ENCODE measurements at regions not wholly inside any gene's neighbourhood (a gene's known extent, or its start where the extent isn't known, plus 50 kb on each side); places are given as distances from the start of the nearest gene placed in this dataset.

GRCh38 chr7:35581605-35582210 is 113.2 kb downstream of the HERPUD2 start:
- no peak for DNase-seq
- 72 to 80% (median 74%) methylated on average over 7 of the region's 7 CpGs for WGBS, 4 donors
- Histone ChIP-seq H3K4me3 (no peak overlapping the region), H3K9me3 (replicated peaks in 1 of 3) (no peaks in the 10 kb centered on the region), H3K4me1 (replicated peaks in 1 of 2) (no peaks in the 10 kb centered on the region), H3K27ac (no peak overlapping the region), H3K27me3 (no peaks in the 10 kb centered on the region), H3K36me3 (replicated peaks in 1 of 2) (no peaks in the 10 kb centered on the region)
- intact Hi-C loops (cut with DNase I) = no loop called here
- no peak for TF ChIP-seq POLR2A (IDR thresholded peaks at IDR 0.05)
- TF ChIP-seq CTCF (IDR thresholded peaks at IDR 0.05) = no peak

DNA sequence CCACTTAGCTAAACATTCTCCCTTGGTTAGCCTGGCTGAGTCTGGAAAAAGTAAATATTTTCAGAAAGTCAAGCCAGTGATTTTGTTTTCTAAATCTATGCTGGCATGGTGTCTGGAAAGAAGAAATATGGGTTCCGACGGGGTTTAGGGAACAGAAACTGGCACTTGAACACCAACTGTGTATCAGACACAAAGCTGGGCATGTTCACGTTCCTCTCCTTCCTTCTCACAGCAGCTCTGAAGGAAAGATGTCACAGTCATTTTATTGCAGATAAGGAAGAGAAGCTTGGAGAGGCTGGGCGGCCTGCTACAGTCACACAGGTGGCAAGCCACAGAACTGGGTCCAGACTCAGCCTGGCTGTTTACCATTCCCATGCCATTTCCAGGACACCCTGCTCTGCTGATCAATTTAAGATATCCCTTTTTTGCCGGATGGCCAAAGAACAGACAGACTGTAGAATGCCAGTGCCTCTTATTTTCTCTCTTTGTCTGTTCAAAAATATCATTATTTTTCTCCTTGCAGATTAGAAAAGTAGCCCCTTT is 118.8 kb downstream of the HERPUD2 start:
- H3K9me3 ChIP-seq (replicated peaks in 1 of 3) = no peaks in the 10 kb centered on the region
- H3K4me1 ChIP-seq (replicated peaks in 1 of 2) = no peaks in the 10 kb centered on the region
- intact Hi-C loops (cut with DNase I) = no loop called here
- H3K27me3 ChIP-seq = no peaks in the 10 kb centered on the region
- no peak overlapping the region for H3K4me3 ChIP-seq
- no peak for TF ChIP-seq POLR2A (IDR thresholded peaks at IDR 0.05)
- no peak for TF ChIP-seq CTCF (IDR thresholded peaks at IDR 0.05)
- no peaks in the 10 kb centered on the region for H3K36me3 ChIP-seq (replicated peaks in 1 of 2)
- WGBS, 4 donors = 70 to 75% (median 73%) methylated on average over 5 of the region's 5 CpGs
- H3K27ac ChIP-seq = no peak overlapping the region
- DNase-seq = peak in 1 of 7 donors; percentile 7

DNA sequence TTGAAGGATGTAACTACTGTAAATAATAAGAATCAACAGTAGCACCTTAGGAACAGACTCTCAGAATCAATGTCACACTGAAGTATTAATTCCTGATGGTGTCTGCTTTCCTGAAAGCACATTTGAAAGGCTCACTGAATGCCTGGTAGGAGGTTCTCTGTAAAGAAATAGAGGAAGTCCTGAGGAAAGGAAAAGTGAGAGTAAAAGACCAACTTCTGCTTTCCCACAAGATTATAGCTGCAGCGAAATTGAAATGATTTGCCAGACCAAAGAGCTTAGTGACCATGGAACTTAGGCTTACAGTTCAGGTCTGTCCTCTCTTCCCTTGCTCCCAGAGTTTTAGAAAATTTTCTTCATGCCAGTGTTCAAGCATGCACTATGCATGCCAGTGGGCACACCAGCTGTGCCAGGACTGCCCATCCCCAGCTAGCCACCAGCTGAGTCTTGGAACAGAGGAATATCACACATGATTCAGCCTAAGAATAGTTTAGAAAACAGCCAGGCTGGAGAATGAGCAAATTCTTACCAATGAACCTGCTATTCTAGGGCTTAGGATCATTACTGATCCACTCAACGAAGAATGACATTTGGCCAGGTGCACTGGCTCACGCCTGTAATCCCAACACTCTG is 123.2 kb downstream of the HERPUD2 start:
- no peak for DNase-seq
- 57 to 88% (median 78%) methylated on average over 3 of the region's 3 CpGs for WGBS, 4 donors
- TF ChIP-seq CTCF (IDR thresholded peaks at IDR 0.05) (no peak), POLR2A (IDR thresholded peaks at IDR 0.05) (no peak)

DNA sequence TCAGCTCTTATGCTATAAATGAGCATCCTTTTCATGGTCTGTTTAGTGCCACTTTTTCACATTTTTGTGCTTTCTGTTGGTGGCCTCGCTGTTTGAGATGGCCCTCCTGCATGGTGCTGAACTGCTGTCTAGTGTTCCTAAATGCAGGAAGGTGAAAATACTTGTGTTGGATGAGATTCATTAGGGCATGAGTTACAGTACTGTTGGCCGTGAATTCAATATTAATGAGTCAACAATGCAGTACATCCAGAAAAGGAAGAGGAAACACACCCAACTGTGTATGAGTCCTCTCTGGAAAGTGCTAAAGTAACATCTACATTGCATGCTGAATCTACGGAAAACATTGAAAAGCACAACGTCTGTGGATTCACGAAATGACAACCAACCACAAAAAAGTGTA is 124.0 kb downstream of the HERPUD2 start:
- TF ChIP-seq POLR2A (IDR thresholded peaks at IDR 0.05) (no peak), CTCF (IDR thresholded peaks at IDR 0.05) (no peak)
- Histone ChIP-seq H3K27ac (no peak overlapping the region), H3K36me3 (replicated peaks in 1 of 2) (no peaks in the 10 kb centered on the region), H3K4me1 (replicated peaks in 1 of 2) (no peaks in the 10 kb centered on the region), H3K27me3 (no peaks in the 10 kb centered on the region), H3K4me3 (no peak overlapping the region), H3K9me3 (replicated peaks in 1 of 3) (no peaks in the 10 kb centered on the region)
- intact Hi-C loops (cut with DNase I) = no loop called here
- WGBS, 4 donors = 71 to 79% (median 75%) methylated on average over 5 of the region's 5 CpGs
- no peak for DNase-seq

More for the DNA sequence above, 123.2 kb downstream of the HERPUD2 start:
- intact Hi-C loops (cut with DNase I) = no loop called here
- Histone ChIP-seq H3K9me3 (replicated peaks in 1 of 3) (no peaks in the 10 kb centered on the region), H3K4me1 (replicated peaks in 1 of 2) (no peaks in the 10 kb centered on the region), H3K36me3 (replicated peaks in 1 of 2) (no peaks in the 10 kb centered on the region), H3K27ac (no peak overlapping the region), H3K4me3 (no peak overlapping the region), H3K27me3 (no peaks in the 10 kb centered on the region)
